ENCODE measurements at regions not wholly inside any gene's neighbourhood (a gene's known extent, or its start where the extent isn't known, plus 50 kb on each side); places are given as distances from the start of the nearest gene placed in this dataset.

DNA sequence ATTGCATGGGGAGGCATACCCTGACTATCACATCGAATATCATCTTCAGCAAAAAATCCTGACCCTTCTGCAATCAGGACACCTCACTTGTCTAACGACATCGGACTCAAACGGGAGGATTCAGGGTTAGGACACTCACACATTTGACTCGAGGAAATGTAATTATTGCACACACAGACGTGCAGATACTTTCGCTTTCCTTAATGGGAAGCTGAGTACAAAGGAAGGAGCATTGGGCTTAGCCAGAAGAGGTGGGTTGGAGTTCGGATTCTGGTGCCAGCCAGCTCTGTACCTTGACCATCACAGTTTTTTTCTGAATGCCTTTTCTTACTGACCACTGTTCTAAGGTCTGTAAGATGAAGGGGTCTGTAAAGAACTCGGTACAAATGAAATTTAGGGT, 260.4 kb downstream of the GALC start:
- no peak for DNase-seq (ENCODE audit: low read depth)

DNA sequence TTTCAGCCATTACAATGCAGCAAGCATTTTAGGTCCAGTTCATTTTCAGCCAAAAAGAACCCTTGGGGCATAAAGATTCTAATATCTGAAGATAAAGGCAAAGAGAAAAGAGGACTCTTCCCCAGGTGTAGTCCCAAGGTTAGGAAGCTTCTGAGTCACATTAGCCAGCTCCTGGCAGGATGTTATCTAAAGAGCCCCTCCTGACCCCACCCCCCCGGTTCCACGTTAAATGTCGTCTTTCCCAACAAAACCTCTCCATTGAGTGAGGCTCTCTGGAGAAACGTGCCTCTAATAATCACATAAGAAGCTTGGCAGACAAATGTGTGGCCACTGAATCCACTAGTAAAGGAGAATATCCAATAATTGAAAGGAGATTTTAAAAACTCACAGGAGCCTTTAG, 267.7 kb downstream of the GALC start:
- DNase-seq (ENCODE audit: low read depth) = no peak

DNA sequence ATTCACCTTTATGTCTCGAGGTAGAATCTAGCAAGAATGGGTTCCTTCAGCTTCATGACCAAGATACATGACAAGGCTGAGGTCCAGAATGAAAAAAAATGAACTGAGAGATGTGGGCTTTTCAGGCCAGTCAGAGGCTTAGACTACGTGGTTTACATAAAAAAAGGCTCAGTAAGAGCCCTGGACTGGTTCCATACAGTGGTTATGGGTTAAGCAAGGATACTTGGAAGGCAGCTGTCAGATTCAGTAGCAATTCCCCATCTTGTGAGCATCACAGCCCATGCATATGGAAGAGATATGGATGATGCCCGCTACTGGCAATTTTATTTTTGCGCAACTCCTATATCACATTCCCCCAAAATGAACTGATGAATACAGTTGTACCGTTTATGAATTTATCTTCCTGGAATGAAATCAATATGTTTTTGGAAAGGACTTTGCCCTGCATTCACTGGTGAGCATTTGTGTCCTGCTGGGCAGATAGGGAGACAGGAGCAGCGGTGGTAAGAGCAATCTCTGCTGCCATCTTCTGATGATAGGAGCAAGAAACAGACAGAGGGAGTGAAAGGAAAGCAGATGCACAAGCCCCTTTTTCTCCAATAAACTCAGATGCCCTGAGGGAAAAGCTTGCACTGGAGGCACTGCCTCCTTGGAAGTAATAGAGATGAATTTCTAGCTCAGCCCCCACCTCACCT, 280.4 kb downstream of the GALC start:
- no peak for DNase-seq (ENCODE audit: low read depth)

DNA sequence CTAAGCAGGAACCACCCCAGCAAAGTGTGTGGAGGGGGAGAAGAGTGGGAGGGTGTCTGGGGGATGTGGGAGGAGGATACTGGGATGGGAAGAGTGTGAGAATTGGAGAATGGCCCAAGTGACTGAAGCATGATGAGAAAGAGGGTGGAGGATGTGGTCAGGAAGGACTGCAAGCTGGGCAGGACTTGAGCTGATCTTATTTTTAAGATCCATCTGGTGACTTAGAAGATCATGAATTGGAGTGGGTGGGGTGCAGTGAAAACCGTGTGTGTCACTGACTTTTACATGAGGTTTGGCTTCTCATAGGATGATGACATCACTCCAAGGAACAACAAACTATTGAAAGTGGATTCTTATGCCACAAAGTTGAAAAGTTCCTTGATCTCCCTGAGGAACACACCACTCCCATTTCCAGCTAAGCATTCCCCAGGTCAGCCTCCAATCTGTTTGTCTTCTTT, 287.5 kb downstream of the GALC start:
- DNase-seq (ENCODE audit: low read depth) = no peak

DNA sequence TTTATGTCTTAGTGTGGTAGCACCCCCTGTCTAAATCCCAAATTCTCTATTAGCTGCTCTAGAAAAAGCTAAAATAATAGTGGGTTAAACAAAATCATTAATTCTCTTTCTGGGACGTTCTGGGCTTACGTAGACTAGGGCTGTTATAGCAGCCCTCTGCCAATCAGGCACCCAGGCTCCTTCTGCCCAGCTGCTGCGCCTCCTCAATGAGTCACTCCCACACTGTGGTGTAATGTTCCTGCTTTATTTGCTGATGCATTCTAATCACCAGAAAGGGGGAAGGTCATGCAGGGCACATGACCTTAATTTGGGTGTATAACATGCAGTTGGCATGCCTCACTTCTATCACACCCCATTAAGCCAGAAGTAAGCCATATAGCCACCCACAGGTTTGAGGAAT, 294.5 kb downstream of the GALC start:
- no peak for DNase-seq (ENCODE audit: low read depth)

DNA sequence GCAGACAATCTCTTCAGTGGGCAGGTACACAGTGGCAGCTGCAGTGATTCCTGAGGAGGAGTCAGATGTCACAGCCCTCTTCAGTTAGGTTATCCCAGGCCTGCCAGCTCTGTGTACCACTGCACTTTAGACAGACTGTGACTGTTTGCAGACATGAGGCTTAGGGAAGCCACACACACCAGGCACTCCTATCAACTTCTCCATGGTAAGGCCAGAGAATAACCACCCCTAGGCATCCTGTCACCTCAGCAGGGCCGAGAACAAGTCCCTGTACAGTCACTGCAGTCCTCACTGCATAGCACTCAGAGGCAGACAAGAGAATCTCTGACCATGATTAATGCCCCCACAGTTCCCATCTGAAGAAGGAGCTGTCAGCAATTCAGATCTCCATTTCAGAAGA, 296.5 kb downstream of the GALC start:
- DNase-seq (ENCODE audit: low read depth) = no peak

DNA sequence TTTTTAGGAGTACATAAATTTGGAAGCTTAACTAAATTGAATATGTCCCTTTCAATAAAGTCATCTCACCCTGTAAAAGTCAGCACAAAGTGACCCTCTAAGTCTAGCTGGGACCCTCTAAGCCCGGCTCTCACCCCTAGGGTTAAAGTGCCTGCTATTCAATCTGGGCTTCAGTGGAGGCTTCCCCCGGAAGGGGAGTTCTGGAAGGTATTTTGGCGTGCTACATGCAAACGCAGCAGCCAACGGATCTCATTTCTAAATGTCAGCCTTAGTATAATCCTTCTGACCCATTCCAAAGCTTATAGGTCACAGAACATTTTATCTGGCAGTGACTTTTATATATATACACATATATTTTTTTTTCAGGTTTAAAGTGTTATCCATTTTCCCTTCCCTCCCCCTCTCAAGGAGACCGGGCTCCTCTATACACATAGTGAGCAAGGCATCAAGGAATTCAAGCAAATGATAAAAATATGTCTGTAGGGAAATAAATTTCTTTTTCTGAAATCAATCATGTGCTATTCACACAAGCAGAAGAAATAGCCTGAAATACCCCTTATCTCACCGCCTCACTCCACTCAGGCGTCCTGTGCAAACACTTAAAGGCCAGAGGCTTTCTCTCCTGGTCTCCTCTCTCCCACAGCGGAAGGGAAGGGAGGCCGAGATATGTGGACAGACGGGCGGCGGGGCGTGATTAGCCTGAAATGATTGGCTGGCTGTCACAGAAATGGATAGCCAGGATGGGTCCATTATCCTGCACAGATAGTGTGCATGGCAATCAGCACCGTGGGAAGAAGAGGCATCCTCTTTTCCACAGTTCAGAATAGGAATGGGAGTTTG, 301.7 kb downstream of the GALC start:
- no peak for DNase-seq (ENCODE audit: low read depth)

DNA sequence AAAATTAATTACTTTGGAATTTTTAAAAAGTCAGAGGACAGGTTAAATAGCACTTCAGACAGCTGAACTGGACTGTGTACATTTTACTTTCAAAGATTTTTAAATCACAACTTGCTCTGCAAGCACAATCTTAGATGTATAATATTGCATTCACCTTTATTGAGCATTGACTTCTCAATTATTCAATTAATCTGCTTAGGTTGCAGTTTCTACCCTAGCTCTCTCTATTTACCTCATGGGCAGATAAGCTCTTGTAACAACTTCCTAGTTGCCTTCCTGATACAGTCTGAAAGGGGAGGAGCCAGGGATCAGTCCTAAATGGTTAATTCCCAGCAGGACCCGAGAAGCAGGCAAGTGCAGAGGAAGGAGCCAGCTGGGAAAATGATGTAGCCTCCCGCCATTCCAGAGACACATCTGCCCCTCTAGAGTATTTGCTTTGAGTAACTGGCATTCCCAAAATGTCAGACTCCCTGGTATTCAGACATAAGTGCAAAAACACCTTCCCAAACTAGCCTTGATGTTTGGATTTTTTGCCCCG, 302.8 kb downstream of the GALC start:
- DNase-seq (ENCODE audit: low read depth) = no peak

DNA sequence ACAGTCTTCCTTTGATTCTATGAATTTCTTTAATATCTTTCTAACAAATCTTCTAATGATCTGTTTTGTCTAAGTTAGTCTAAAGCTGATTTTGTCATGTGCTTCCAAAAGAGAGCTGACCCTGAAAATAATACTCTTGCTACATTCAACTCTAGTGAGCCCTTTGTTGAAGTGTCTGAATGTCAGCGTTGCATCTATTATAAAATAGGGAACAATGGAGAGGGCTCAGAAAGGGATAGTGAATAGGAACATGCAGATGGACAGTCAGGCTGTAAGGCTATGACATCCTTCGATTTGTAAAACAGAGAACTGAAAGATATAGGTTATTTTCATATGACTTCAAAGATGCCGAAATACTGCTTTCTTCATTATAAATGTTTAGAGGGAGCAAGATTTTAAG, 304.5 kb downstream of the GALC start:
- DNase-seq (ENCODE audit: low read depth) = no peak

DNA sequence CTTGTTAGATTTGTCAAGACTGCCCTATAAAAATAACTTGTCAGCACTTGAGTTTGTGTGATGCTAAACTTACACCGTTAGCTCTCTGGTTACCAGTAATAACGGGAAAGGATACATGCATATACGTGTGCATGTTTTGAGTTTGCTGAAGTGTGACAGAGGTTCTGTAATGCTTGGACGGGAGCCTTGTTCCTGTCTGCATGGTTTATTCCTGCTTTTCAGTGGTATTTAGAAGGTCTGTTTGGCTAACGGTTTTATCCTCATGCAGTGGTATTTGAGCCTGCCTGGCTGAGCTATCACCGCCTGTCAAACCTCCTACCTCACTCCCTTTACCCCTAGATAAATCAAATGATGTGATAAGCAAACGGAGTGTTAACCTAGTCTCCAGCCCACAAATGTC, 305.6 kb downstream of the GALC start:
- DNase-seq (ENCODE audit: low read depth) = no peak

DNA sequence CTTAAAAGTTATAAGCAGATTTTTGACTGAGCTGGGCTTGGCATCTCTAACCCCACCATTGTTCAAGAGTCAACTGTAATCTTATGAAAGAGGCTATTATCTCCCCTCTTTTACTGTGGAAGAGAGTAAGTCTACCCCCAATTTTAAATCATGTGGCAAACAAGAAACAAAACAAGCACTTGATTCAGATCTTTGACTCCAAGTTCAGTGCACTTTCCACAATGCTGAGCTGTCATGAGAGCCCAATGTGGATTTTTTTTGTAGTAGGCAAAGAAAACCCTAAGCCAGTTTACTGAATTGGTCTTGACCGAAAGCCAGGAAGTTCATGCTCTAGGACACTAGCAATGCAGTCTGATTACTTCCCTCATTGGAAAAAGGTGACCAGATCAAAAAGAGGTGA, 306.2 kb downstream of the GALC start:
- no peak for DNase-seq (ENCODE audit: low read depth)

DNA sequence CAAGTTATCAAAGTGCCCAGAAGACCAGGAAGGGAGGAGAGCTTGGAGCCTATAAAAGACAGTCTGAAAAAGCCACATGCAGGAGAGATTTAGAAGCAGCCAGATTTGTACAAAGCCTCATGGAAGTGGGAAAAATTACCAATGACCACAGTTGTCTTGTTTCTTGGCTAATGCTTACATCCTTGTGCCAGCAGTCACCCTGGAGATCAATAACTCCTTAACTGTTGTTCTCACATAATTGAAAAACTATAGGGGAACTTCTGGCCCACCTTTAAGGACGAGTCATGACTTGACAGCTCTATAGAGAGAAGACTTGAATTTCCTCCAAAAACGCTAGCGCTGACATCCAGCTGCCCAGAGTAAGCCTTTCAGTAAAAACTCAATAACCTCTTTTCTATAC, 313.1 kb downstream of the GALC start:
- no peak for DNase-seq (ENCODE audit: low read depth)

DNA sequence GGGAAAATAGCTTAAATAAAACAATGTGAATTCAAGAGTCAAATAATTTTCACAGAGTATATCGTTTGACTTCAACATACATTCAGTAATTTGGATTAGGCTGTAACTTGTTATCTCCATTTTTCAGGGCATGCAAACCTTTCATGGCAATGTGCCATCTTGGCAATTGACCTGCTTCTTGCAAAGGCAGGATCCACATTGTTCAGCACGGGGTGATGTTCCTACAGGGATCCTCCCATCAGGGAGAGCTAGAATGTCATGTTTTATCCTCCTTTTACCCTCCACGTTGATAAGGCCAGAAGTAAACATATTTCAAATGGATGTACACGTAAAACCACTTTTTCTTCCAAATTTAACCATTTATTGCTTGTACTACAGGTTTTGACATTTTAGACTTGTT, 314.4 kb downstream of the GALC start:
- DNase-seq (ENCODE audit: low read depth) = no peak

DNA sequence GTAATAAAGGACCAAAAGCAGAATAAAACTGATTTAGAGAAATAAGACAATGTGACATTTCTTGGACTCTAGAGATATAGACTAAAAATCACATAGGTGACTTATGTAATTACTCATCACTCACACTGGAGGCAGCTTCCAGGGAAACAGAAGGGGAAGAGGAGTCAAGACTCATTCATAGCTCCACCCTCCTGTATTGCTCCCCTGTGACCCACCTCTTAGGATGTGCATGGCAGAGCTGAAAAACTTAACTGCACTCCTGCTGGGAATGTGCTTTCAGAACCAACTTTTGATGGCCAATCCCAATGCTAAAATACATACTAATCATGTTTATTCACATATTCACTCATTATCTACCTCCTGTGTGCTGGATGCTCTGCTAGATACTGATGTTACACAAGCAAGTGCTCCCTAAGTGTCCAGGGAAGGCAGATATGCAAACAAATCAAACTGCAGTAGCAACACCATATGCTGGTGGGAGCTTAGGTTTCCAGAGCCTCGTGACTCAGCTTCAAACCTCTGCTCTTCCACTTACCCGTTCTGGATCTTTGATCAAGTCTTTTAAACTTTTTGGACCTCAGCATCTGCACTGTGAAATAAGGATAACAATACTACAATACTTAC, 316.1 kb downstream of the GALC start:
- no peak for DNase-seq (ENCODE audit: low read depth)

DNA sequence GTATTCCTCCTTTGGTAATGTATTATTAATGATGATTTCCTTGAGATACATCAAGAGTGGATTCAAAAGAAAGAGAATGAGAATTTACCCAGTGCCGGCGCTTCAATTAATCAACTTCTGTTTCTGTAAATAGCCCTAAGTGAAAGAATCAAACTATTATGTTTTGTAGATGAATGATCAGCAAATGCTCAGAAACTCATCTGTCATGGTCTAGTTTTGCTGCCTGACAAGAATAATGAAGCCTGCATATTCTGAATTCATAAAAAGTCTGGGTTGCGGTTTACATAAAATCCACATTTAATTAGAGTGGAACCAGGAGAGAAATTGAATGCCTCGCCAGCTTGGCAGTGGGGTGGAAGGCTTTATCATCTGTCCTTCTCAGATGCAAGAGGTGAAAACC, 325.3 kb downstream of the GALC start:
- DNase-seq (ENCODE audit: low read depth) = no peak

DNA sequence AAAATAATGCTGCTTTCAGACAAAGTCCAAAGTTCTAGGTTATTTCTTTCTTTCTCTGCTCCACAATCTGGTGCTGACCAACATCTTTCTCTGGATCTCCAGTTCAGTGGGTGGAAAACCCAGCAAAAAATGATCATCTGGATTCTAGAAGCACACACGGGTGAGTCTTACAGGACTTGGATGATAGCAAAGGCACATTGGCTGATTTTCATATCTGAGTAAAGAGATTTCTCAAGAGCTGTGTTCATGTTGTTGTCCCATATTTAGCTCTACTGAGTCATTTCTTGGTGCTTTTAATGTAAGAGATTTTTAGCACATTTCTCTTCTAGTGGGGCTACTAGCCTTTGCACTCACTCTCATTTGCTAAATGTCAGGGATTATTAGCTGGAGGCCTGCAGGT, 336.7 kb downstream of the GALC start:
- DNase-seq (ENCODE audit: low read depth) = no peak

DNA sequence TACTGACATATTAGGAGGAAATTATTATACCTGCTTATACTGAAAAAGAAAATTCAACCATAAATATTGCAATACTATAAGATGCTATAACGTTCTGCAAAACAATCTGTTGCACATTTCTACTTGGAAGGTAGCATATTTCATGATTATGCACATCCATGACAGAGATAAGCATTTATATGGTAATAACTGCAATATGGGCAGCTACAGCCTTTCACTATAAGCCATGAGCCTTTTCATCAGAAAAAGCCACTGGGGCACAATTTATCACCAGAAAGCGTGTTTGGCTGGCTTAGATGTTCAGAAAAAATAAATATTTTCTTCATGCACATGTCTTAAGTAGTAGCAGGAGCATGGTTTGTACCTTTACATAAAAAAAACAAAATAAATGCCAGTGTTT, 340.7 kb downstream of the GALC start:
- no peak for DNase-seq (ENCODE audit: low read depth)

DNA sequence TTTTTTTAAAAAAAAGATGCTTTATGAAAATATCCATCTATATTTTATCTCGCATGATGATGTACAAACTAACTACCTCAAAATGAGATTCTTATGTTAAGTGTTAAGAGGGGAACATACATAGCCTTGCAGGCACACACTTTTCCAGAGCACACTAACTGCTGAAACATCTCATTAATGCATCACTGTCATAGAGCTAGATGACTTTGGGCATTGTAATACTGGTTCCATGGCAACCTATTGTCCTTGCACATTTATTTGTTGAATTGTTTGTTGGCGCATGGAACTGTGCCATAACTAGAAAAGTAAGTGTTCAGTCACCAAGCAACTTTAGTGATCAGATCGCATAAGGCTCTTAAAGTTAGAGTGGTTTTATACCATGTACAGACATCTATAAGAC, 348.3 kb downstream of the GALC start:
- DNase-seq (ENCODE audit: low read depth) = no peak

DNA sequence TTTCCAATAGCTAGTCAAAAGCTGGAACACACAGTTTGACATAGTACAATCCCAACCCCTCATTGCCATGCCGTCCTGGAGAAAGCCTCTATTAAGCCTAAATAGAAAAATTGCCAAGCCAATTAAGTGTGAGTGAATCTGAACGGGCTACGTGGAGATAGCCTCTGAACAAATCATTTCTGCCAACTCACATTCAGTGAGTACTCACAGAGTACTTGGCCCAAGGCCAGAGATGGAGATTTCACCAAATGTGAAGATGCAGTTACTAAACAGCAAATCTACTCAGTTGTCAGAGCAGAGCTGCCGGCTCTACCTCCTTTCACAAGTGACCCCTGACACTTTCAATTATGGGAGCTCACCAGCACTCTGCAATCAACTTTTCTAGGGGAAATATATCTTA, 350.0 kb downstream of the GALC start:
- DNase-seq (ENCODE audit: low read depth) = no peak

DNA sequence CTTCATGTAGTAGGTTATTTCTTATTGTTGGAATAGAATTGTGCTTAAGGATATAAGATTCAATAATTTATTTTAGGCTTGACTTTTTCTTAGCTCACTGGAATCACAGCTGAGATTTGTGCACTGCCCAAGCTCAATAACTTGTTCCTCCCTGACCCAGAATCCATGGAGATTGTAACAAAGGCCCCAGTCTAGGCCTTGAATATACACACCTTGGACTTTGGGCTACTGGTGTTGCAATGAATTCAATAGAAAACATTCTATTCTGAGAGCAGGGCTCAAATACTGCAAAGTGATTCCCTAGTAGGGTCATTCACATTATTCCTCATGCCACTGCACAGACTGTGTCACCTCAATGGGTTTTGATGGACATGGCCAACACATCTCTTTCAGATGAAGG, 352.4 kb downstream of the GALC start:
- DNase-seq (ENCODE audit: low read depth) = no peak

DNA sequence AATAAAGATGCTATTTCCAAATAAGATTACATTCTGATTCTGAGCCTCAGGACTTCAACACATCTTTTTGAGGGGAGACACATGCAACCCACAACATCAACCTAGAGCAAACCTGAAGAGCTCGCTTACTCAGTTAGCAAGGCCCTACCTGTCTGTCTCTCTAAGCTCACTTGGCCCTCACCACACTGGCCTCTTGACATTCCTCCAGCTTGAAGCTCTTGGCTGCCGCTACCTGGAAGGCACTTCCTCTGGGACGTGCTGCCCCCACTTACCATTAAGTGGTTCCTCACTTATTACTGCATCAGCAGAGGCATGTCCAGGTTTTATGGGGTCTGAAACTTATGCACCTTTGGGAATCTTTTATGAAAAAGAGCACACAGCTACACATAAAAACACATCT, 354.8 kb downstream of the GALC start:
- no peak for DNase-seq (ENCODE audit: low read depth)

DNA sequence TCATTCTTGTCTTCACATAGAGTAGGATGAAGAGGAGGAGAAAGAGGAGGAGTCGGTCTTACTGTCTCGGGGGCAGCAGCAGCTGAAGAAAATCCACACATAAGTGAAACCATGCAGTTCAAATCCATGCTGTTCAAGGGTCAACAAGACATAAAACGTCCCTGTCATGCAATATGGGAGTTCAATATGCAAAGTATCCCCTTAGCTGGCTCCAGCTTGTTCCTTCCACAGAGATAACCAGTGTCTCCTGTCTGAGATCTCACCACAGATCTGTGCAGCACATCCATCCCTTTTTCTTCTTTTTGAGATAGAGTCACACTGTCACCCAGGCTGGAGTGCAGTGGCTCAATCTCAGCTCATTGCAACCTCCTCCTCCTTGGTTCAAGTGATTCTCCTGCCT, 357.5 kb downstream of the GALC start:
- no peak for DNase-seq (ENCODE audit: low read depth)

DNA sequence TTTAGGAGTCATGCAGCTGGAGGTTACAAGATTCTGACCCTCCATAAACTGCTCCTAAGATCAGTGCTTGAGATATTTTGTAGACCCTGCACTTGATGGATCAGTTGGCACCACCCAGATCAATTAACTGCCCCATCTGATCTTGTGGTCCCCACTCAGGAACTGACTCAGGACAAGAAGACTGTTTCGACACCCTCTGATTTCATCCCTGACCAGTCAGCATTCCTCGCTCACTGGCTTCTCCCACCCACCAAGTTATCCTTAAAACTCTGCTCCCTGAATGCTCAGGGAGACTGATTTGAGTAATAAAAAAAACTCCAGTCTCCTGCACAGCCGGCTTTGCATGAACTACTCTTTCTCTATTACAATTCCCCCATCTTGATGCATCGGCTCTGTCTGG, 360.2 kb downstream of the GALC start:
- no peak for DNase-seq (ENCODE audit: low read depth)
